HG03342 (cell line): ENCODE measurements at regions not wholly inside any gene's neighbourhood (a gene's known extent, or its start where the extent isn't known, plus 50 kb on each side); places are given as distances from the start of the nearest gene placed in this dataset.
"Not testable (repeated sequence)": the region's sequence is repeated elsewhere in the genome, so short reads cannot be mapped to it uniquely, and the experiment has no call there.

Source experiments
- ATAC-seq: cut with Tn5 transposase; IDR thresholded peaks from one replicate; pipeline ENCODE4 v1.9.1; 2021; ENCODE audit warnings: mild to moderate bottlenecking, moderate library complexity; ENCODE audit not compliant: unreplicated experiment

GRCh38 chr9:22817181-22817580 is 370.6 kb downstream of the DMRTA1 start:
- no peak for ATAC-seq

- no peak for ATAC-seq
Observed at GRCh38 chr9:22829236-22829635, 382.6 kb downstream of the DMRTA1 start.

- no peak for ATAC-seq
Observed at GRCh38 chr9:22838266-22838665, 391.6 kb downstream of the DMRTA1 start.

DNA sequence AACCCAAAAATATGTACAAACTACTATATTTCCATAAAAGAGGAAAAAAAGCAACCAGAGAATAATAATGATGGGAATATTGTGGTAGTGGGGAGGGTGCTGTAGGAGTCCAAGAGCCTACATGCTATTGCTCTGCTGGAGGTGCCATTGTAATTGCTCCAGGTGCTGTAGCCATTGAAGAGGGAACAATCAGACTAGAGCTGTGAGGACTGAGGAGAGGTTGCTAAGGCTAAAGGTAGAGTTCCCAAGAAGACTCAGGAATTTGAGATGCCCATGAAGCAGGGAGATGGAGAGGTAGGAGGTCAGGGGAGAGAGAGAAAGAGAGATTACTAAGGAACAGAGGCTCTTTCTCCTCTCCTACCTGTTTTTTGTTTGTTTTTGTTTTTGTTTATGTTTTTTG is 394.0 kb downstream of the DMRTA1 start:
- no peak for ATAC-seq

- ATAC-seq: not testable (repeated sequence)
Observed at GRCh38 chr9:22845243-22845642, 398.6 kb downstream of the DMRTA1 start.

- no peak for ATAC-seq
Observed at GRCh38 chr9:22855980-22856379, 409.4 kb downstream of the DMRTA1 start.

DNA sequence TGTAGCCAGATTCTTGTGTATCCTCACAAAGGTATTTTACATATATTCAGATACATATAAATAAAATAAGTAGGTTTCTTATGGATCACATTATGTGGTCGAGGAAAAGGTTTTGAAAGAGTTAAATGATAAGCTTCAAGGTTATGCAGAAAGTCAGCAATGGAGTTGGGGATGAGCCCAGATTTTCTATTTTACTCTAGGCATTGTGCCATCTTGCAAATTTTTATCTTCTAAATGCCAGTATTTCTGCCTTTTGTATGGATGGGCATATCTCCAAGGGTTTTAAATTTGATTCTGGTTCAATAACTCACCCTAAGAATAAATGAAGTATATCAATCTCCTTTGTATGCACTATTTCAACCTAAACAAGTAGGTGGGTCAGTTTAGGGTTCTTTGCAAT is 410.7 kb downstream of the DMRTA1 start:
- no peak for ATAC-seq

- no peak for ATAC-seq
Observed at GRCh38 chr9:22863106-22863505, 416.5 kb downstream of the DMRTA1 start.

DNA sequence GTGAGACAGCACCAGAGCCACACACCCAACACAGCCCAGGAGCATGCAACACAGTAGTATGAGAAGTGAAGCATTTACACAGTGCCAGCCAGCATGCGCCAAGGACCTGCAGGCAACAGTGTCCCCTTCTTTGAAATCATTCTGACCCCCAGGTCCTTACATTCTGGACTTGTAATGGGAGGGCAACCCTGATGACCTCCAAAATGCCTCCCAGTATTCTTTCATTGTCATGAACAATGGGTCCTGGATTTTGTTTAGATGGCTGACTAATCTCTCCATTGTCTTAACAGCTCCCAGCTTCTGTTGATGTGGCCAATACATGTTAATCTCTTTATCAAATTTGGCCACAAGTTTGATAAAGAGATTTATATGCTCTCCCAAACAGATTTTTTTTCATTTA is 417.1 kb downstream of the DMRTA1 start:
- no peak for ATAC-seq

DNA sequence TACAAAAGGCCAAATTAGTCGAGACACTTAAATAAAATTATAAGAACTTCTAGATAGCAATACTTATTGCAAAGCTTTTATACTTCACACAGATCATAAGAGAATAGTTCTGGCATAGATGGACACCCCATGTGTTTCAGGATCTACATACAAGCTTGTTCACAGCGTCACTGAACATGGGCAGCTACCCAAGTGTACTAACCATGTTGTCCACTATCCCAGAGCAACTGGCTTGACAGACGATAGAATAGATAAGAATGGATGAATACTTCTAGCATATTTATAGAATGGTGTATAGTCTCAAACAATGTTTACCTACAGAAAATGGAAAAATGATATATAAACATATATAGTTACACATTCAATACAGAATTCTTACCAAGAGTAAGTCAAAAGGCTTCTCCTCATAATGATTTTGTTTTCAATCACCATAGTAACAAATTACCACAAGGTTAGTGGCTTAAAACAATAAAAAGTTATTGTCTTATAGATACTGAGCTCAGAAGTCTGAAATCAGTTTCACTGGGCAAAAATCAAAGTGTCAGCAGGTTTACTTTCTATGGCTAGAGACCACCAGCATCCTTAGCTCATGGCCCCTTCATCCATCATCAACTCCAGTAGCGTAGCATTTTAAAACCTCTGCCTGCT is 446.7 kb downstream of the DMRTA1 start:
- ATAC-seq: no peak

DNA sequence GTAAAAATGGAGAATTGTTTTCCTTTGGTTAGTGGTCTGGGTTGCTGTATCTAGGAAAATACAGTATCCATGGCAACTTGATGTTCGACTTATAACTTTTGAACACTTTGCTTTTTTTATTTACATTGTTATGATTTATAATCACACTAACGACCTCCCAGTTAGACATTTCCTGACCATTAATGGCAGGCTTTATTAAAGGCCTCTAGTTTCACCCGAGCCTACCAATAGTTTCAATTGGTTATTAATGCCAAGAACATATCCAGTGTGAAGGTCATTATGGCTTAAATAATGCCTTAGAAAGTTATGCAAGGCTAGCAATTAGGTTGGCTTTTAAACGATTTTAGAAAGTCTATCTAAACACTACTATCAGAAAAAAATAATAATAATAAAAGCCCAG is 452.0 kb downstream of the DMRTA1 start:
- no peak for ATAC-seq

DNA sequence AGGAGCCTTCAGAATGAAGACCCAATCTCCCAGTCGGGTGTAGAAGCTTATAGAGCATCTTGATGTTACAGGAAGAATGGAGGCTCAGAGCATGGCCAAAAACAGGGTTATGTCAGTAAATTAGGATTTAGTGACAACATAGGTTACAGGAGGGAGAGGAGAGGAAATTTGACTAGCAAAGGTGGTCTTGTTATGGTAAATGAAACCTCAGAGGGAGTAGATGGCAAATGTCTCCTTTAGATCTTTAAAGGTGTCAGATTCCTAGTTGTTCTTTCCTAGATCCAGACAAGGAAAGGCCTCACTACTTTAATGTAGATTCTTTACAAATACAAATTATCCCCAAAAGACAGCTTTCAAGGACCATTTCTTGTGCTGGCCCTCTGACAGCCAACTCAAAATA is 465.0 kb downstream of the DMRTA1 start:
- ATAC-seq: no peak

- ATAC-seq: no peak
Observed at GRCh38 chr9:22913026-22913425, 466.4 kb downstream of the DMRTA1 start.

GRCh38 chr9:22913518-22913917 is 466.9 kb downstream of the DMRTA1 start:
- ATAC-seq: no peak

DNA sequence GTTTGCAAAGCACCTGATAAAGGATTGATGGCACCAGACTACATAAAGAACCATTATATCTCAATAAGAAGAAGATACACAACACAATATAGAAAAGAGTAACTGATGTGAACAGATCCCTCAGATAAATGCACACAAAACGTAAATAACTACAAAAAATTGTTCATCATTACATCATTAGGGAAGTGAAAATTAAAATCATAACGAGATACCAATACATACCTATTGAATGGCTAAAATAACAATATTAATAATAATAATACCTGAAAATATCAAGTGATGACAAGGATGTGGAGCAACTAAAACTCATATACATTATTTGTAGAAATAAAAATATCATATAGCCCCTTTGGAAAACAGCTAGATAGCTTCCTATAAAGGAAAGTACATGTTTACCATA is 469.5 kb downstream of the DMRTA1 start:
- ATAC-seq: no peak

DNA sequence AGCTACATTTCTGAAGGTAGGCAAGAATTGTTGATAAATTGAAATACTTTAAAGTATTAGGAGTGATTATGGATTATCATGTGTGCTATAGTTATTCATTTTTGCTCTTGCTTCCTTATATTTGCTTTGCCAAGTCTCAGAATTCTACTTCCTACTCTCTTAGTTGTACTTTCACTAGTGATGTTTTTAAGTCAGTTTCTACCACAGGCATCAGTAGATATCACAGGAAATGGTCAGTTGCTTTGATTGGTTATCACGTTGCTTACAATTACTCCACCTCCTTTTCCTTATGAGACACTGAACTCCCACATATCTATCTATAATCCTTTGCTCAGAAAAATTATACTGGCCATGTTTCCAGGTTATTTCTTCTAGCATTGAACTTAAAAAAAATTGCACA is 472.8 kb downstream of the DMRTA1 start:
- no peak for ATAC-seq

DNA sequence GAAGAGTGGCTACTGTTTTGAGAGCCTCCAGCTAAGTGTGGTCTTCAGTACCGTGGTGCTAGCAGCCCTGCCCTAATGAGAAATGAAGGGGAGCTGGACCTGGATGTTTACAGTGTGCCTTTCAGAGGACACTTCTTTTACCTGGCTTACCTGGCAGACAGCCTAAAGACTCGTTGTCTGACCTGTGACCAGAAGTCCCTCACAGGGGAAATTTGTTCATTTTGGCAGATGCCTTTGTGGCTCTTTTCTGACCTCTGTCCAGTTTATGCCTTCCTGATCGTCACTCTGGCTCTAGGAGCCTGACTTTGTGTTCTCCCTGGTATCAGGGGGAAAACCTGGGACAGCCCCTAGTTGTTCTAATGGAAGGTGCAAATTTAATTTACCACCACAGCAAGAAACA is 475.1 kb downstream of the DMRTA1 start:
- no peak for ATAC-seq

DNA sequence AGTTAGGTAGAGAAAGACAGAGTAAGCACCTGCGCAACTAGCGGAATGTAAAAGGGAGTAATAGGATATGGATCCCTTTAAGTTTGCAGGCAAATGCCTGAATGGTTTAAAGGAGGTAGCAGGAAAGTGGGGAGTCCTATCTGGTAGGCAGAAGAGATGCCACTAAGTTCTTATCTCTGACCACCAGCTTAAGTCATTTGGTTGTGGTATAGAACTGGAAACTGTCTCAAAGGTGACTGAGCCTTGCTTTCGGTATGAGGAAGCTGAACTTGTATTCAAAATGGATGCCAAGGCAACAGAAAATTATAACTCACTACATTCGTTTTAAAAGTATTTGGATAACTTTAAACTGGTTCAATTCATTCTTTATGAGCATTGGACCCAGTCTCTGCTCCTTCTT is 475.6 kb downstream of the DMRTA1 start:
- no peak for ATAC-seq

DNA sequence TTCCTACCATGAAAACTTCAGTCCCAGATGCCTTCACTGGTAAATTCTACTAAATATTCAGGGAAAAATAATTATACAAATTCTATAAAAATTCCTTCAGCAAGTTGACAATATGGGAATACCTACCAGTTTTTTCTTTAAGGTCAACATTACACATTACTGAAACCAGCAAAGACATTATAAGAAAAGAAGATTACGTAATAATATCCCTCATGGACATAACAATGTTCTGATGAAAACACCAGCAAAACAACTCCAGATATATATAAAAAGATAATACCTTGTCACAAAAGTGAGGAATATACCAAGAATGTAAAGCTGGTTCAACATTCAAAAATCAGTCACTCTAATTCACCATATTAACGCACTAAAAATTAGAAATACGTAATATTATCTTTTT is 507.9 kb downstream of the DMRTA1 start:
- no peak for ATAC-seq

- ATAC-seq: no peak
Observed at GRCh38 chr9:22954964-22955363, 508.3 kb downstream of the DMRTA1 start.

DNA sequence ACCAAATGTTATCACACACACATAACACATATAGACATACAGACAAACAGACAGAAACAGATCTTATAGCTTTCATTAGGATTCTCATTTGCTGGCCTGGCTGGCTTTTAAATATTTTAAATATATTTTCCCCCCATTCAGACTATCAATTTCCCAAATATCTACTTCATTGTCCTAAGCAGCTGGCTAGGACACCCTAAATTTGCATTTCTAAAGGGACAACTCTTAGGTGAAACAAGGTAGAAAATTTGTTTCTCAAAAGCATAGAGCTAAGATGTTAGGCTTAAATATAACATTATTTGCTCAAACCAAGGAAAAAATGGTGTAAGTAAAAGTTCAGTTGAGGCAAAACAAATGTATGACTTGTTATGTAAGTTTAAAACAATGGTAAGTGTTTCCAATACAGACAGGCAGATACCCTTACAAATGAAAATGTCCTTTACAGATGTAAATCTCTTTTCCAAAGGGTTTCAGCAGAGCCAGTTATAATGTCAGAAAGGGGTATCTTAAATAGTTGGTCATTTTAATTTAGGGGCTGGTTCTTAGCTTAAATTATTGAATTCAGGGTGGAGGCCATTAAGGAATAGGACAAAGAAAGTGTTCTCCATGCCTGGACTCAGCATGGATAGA is 522.8 kb downstream of the DMRTA1 start:
- no peak for ATAC-seq

- no peak for ATAC-seq
Observed at GRCh38 chr9:22970434-22970975, 523.9 kb downstream of the DMRTA1 start.

DNA sequence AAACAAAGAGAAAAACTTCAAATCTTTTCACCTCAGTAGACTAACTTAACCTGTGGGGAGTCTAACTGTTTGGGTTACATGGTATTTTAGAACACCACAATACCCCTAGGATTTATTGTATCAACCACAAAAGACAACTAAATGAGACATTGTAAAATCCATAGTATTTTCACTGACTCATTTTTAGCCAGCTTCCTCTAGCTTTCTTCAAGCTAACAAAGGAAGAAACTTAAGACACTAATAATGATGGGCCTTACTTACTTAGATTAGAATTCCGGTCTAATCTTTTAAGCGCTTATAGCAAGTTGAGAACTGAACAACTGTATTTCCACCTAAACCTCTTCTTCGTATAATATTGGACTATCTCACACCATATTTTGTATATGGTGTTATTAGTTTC is 529.3 kb downstream of the DMRTA1 start:
- ATAC-seq: no peak
